GM21526 (cell line): ENCODE measurements at regions not wholly inside any gene's neighbourhood (a gene's known extent, or its start where the extent isn't known, plus 50 kb on each side); places are given as distances from the start of the nearest gene placed in this dataset.
"Not testable (repeated sequence)": the region's sequence is repeated elsewhere in the genome, so short reads cannot be mapped to it uniquely, and the experiment has no call there.

Experiments used
- ATAC-seq: cut with Tn5 transposase; IDR thresholded peaks from one replicate; pipeline ENCODE4 v1.9.1; 2021; ENCODE audit warnings: moderate library complexity; ENCODE audit not compliant: unreplicated experiment, low FRiP score

GRCh38 chr22:48622891-48623545 lies 1204.7 kb downstream of the BRD1 start:
- ATAC-seq, result no peak

GRCh38 chr22:48621085-48621484 lies 1206.6 kb downstream of the BRD1 start:
- ATAC-seq, result no peak

- not testable (repeated sequence) for ATAC-seq
Measured at GRCh38 chr22:48620460-48620859, 1207.2 kb downstream of the BRD1 start.

GRCh38 chr22:48619721-48620120 lies 1208.0 kb downstream of the BRD1 start:
- ATAC-seq, result no peak

GRCh38 chr22:48618326-48618725 lies 1209.3 kb downstream of the BRD1 start:
- no peak for ATAC-seq

- ATAC-seq, result no peak
Measured at GRCh38 chr22:48616656-48617055, 1211.0 kb downstream of the BRD1 start.

- no peak for ATAC-seq
Measured at GRCh38 chr22:48615171-48616008, 1212.3 kb downstream of the BRD1 start.

- ATAC-seq, result no peak
Measured at GRCh38 chr22:48613566-48614200, 1214.0 kb downstream of the BRD1 start.

GRCh38 chr22:48612077-48612995 lies 1215.3 kb downstream of the BRD1 start:
- ATAC-seq, result no peak

GRCh38 chr22:48609279-48609865 lies 1218.3 kb downstream of the BRD1 start:
- no peak for ATAC-seq

- ATAC-seq, result no peak
Measured at GRCh38 chr22:48607901-48608662, 1219.6 kb downstream of the BRD1 start.

- ATAC-seq, result no peak
Measured at GRCh38 chr22:48606684-48607307, 1220.9 kb downstream of the BRD1 start.

- no peak for ATAC-seq
Measured at GRCh38 chr22:48605856-48606481, 1221.7 kb downstream of the BRD1 start.

GRCh38 chr22:48605125-48605524 lies 1222.5 kb downstream of the BRD1 start:
- ATAC-seq, result no peak

GRCh38 chr22:48603621-48604320 lies 1223.9 kb downstream of the BRD1 start:
- no peak for ATAC-seq

GRCh38 chr22:48602805-48603518 lies 1224.7 kb downstream of the BRD1 start:
- no peak for ATAC-seq

- ATAC-seq, result no peak
Measured at GRCh38 chr22:48600681-48601080, 1227.0 kb downstream of the BRD1 start.
